HG02852 (cell line): ENCODE measurements at regions not wholly inside any gene's neighbourhood (a gene's known extent, or its start where the extent isn't known, plus 50 kb on each side); places are given as distances from the start of the nearest gene placed in this dataset.

Source experiments
- ATAC-seq: cut with Tn5 transposase; IDR thresholded peaks from one replicate; pipeline ENCODE4 v1.9.1; 2021; ENCODE audit warnings: mild to moderate bottlenecking, moderate library complexity; ENCODE audit not compliant: unreplicated experiment

GRCh38 chr15:55031727-55032126, 165.0 kb downstream of the RSL24D1 start:
- no peak for ATAC-seq

DNA sequence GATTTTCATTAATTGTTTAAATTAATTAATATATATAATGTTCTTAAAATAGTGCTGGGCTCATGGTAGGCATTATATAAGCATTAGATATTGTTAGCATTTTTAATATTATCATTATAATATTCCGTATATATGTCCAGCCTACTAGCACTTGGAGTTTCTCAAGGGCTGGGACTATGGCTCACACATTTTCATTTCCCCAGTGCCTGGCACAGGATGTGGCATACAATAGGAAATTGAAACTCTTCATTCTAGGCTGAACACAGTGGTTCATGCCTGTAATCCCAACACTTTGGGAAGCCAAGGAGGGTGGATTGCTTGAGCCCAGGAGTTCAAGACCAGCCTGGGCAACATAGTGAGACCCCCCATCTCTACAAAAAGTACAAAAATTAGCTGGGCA, 170.4 kb downstream of the RSL24D1 start:
- no peak for ATAC-seq

- ATAC-seq = no peak
Measured at GRCh38 chr15:55017635-55018034, 179.1 kb downstream of the RSL24D1 start.

GRCh38 chr15:55016225-55016624, 180.5 kb downstream of the RSL24D1 start:
- ATAC-seq = no peak

GRCh38 chr15:55015093-55015445, 181.7 kb downstream of the RSL24D1 start:
- no peak for ATAC-seq

GRCh38 chr15:55014391-55015092, 182.2 kb downstream of the RSL24D1 start:
- no peak for ATAC-seq

DNA sequence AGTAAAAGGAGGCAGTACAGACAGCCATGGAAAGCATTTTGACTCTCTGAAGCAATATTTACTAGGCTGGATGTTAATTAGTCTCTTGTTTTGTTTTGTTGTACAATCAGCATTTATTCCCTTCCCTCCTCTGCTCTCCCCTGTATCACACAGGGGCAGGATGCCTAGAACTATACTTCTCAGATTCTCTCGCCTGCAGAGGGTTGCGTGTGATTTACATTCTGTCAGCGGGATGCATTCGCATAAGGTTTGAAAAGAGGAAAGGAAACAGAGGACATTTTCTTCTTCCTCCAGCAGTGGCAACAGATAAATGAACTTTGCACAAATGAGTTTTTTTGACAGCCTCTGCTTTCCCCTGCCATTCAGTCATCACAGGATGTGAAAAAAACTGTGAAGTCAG, 188.3 kb downstream of the RSL24D1 start:
- no peak for ATAC-seq

GRCh38 chr15:55007561-55007960, 189.2 kb downstream of the RSL24D1 start:
- no peak for ATAC-seq

- ATAC-seq = no peak
Measured at GRCh38 chr15:55005679-55006078, 191.1 kb downstream of the RSL24D1 start.

- ATAC-seq = no peak
Measured at GRCh38 chr15:55003965-55004873, 192.5 kb downstream of the RSL24D1 start.

DNA sequence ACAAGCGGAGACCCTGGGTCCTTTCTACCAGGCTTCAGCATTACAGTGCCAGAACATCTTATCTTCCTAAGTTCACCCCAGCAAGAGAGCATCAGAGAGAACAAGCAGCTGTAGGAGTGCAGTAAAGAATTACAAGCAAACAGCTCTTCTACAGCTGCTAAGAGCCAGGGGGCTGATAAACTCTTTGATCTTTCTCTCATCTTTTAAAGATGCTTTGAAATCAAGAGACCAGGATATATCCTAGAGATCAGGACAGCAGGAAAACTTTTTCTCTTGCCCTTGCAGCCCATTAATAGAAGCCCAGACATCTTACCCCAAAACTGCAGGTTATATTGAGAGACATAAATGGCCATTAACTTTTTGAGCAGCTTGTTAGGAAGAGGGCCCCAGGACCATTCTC, 198.1 kb downstream of the RSL24D1 start:
- no peak for ATAC-seq

- no peak for ATAC-seq
Measured at GRCh38 chr15:54990793-54991192, 205.9 kb downstream of the RSL24D1 start.

GRCh38 chr15:54987881-54988280, 208.9 kb downstream of the RSL24D1 start:
- no peak for ATAC-seq

DNA sequence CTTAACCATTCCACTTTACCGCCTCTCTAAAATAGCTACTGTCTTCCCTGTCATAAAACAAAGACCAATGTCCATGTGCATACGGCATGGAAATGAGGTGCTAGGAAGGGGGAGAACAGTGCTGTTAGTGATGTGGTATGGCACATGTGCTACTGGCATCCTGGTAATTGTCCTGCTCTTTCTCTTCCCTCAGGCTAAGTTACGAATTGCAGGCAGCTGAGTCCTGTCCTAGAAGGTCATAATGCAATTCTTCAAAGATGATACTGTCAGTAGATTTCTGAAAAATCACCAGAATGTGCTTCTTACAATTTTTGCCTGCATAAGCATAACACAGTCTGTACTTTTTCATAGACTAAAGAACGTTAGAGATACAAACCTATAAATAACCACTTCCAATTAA, 216.8 kb downstream of the RSL24D1 start:
- ATAC-seq = no peak

- ATAC-seq = no peak
Measured at GRCh38 chr15:54962637-54963036, 234.1 kb downstream of the RSL24D1 start.

- ATAC-seq = no peak
Measured at GRCh38 chr15:54960266-54960665, 236.5 kb downstream of the RSL24D1 start.

- no peak for ATAC-seq
Measured at GRCh38 chr15:54941417-54941816, 255.3 kb downstream of the RSL24D1 start.

GRCh38 chr15:54917312-54917711, 279.4 kb downstream of the RSL24D1 start:
- ATAC-seq = no peak

- no peak for ATAC-seq
Measured at GRCh38 chr15:54915380-54915779, 281.4 kb downstream of the RSL24D1 start.

- ATAC-seq = no peak
Measured at GRCh38 chr15:54884312-54884711, 312.4 kb downstream of the RSL24D1 start.

DNA sequence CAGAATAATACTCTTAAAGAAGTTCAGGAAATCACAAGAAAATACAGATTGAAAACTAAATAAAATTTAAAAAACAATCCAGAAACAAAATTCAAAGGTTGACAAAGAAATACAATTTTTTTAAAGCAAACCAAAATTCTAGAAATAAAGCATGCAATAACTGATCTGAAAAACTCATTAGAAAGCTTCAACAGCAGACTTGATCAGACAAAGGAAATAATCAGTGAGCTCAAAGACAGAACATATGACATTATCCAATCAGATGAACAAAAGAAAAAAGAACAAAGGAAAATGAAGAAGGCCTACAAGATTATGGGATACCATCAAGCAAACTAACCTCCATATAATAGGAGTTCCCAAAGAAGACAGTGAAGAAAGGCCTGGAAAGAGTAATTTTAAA, 336.8 kb downstream of the RSL24D1 start:
- ATAC-seq = no peak

GRCh38 chr15:54854667-54855066, 342.1 kb downstream of the RSL24D1 start:
- ATAC-seq = no peak
